Fibroblast of mammary gland (primary cell): ENCODE measurements at regions not wholly inside any gene's neighbourhood (a gene's known extent, or its start where the extent isn't known, plus 50 kb on each side); places are given as distances from the start of the nearest gene placed in this dataset.

Source experiments
- DNase-seq: peaks from one replicate; pipeline ENCODE4 v3.0.0-alpha.2; 2010; ENCODE audit warnings: low read depth
- H3K4me3 ChIP-seq: 2 replicates; pipeline ENCODE4 v1.5.1; 2011; ENCODE audit warnings: low read depth, mild to moderate bottlenecking, low read length, moderate library complexity; ENCODE audit not compliant: control insufficient read depth
- TF ChIP-seq, protein P1 (sequence below): conservative IDR thresholded peaks from 2 replicates; pipeline ENCODE4 v1.5.1; 2011; ENCODE audit warnings: low read depth, low read length, inconsistent platforms; ENCODE audit not compliant: control insufficient read depth, insufficient read depth

DNA sequence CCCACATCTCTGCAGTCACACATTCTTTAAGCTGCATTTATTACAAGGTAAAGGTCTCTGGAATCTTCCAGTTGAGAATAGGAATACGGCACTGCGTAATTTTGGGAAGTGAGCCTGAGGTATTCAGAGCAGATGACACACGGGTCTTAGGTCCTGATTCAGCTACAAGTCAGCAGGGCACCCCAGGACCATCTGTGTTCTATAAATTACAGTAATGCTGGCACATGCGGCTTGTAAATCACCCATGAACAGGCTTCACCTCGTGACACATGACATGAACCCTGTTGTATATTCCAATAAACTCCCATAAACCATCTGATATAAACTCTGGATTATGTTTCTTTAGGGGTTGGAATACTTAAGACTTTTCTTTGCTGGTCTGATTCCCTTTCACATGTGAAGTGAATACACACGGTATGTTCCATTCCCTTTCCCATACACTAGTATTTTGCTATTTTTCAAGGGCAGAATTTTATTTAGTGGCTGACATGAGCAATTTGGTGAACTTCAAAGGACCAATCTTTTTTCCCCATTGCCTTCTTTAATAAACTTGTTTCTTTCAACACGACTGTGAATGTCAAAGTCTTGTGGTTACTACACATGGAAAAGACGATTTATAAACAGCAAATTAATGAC is 298.6 kb downstream of the MEIS1 start:
- peak; percentile 79 for DNase-seq
- TF ChIP-seq, protein P1, sequence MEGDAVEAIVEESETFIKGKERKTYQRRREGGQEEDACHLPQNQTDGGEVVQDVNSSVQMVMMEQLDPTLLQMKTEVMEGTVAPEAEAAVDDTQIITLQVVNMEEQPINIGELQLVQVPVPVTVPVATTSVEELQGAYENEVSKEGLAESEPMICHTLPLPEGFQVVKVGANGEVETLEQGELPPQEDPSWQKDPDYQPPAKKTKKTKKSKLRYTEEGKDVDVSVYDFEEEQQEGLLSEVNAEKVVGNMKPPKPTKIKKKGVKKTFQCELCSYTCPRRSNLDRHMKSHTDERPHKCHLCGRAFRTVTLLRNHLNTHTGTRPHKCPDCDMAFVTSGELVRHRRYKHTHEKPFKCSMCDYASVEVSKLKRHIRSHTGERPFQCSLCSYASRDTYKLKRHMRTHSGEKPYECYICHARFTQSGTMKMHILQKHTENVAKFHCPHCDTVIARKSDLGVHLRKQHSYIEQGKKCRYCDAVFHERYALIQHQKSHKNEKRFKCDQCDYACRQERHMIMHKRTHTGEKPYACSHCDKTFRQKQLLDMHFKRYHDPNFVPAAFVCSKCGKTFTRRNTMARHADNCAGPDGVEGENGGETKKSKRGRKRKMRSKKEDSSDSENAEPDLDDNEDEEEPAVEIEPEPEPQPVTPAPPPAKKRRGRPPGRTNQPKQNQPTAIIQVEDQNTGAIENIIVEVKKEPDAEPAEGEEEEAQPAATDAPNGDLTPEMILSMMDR, result no peak

GRCh38 chr2:66748939-66749338 is 314.0 kb downstream of the MEIS1 start:
- H3K4me3 ChIP-seq, result no peak overlapping the region
- DNase-seq, result no peak
- TF ChIP-seq, protein P1, result no peak

More for the DNA sequence above, 298.6 kb downstream of the MEIS1 start:
- H3K4me3 ChIP-seq, result no peak overlapping the region

DNA sequence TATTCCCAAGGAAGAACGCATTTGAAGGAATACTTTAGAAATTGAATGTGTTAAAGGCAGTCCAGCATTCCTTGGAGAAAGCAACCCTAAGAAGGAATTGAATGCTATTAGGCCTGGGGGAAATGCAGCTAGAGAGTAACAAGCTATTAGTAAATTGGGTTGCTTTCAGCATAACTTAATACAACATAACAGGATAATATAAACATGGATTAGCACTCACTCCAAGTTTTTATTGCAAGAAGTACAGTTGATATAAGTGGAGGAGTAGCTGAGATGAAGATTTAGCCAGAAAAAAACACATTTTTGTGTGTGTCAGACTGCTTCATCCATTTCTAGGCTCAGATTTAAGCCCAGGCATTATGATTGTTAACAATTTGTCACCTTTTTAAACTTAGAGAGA is 314.6 kb downstream of the MEIS1 start:
- DNase-seq, result no peak
- TF ChIP-seq, protein P1, result no peak
- H3K4me3 ChIP-seq, result no peak overlapping the region

GRCh38 chr2:66753257-66753656 is 318.3 kb downstream of the MEIS1 start:
- TF ChIP-seq, protein P1, result no peak
- no peak overlapping the region for H3K4me3 ChIP-seq
- no peak for DNase-seq

DNA sequence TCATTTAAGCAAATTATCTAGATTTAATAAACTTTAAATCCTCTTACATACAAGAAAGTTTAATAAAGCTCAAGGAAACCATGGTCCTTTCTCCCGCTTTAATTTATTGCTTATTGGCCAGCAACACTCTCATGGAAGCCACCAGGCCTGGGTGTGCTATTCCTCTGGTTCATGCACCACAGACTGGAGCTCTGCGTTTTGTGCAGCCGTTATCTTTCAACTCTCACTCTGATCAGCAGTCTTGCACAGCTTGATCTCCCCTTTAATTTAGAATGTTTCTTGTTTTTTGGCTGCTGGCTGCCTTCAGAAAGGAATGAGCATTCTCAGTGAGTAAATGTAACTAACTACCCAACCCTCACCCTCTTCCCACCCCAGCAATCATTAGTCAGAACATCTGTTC is 318.7 kb downstream of the MEIS1 start:
- no peak for DNase-seq
- TF ChIP-seq, protein P1, result no peak
- no peak overlapping the region for H3K4me3 ChIP-seq

DNA sequence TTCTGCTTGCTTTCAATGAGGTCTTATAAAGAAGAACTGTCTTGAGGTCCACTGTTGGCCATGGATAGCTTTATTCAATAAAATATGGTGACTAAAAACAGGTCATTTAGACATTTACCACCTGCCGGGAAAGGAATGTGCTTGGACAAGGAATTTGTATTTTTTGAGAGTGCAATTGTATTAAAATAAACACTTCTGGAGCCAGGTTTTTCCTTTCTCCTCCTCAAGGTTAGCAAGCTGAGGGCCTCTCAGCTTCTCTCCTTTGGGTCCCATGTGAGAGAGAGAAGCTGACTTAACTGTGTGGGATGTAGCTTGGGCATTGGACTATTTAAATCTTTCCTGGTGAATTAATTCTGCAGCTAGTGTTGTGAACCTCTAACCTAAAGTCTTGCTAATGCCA is 321.0 kb downstream of the MEIS1 start:
- no peak for DNase-seq
- no peak overlapping the region for H3K4me3 ChIP-seq

GRCh38 chr2:66761826-66762225 is 326.9 kb downstream of the MEIS1 start:
- DNase-seq, result no peak
- no peak overlapping the region for H3K4me3 ChIP-seq
- TF ChIP-seq, protein P1, result no peak

More for the DNA sequence above, 321.0 kb downstream of the MEIS1 start:
- TF ChIP-seq, protein P1, result no peak
